HepG2 (cell line): ENCODE measurements at regions not wholly inside any gene's neighbourhood (a gene's known extent, or its start where the extent isn't known, plus 50 kb on each side); places are given as distances from the start of the nearest gene placed in this dataset.

Source experiments
- ATAC-seq: fragments of 200-7000 bp; cut with Tn5 transposase; 3 replicates; pipeline ENCODE4 v1.9.1; 2020; ENCODE audit warnings: mild to moderate bottlenecking, moderate library complexity
- BruUV-seq: library from RNA; stranded (reverse); fragments of 400-500 nt; replicated peaks from 2 replicates; lab custom pipeline; 2021; lab: Mats Ljungman, UMichigan
- CTCF ChIA-PET: fragments of 300-600 bp; formaldehyde crosslinking; extraction: SDS; loops from one replicate; lab custom pipeline; 2021; ENCODE audit warnings: low total read pairs, inconsistent platforms, low intra/inter-chr PET ratio; lab: Yijun Ruan, JAX
- POLR2A ChIA-PET: fragments of 350-600 bp; sonication (Branson Sonifier 250); formaldehyde crosslinking; loops from one replicate; lab custom pipeline; 2020; ENCODE audit warnings: antibody characterized with exemption, inconsistent platforms; lab: Yijun Ruan, JAX
- DNase-seq: peaks from one replicate; pipeline ENCODE4 v3.0.0-alpha.2; 2015; ENCODE audit warnings: low spot score
- FAIRE-seq: peaks from 3 replicates; lab custom pipeline; 2011; peaks lifted over from hg19 to GRCh38; lab: Jason Lieb, UNC
- H2AFZ ChIP-seq: one replicate; pipeline ENCODE4 v1.6.1; 2011; ENCODE audit warnings: low read length, inconsistent platforms
- H3K27ac ChIP-seq: fragments of 300-600 bp; 3 replicates; pipeline ENCODE4 v1.8.0; 2011; ENCODE audit warnings: mixed run types, mild to moderate bottlenecking, mixed read lengths, low read length, inconsistent platforms; ENCODE audit not compliant: insufficient read depth; ENCODE audit errors: extremely low read length
- H3K27me3 ChIP-seq, 2 experiments: fragments of 200-600 bp in 1 of 2; 2 replicates in 1 of 2; 3 replicates in 1 of 2; pipeline versions ENCODE4 v1.6.0 to v1.8.0; 2011; ENCODE audit warnings: low read length in 2 of 2, mild to moderate bottlenecking in 2 of 2, moderate library complexity in 2 of 2, inconsistent platforms in 1 of 2; ENCODE audit not compliant: insufficient read depth in 2 of 2, control insufficient read depth in 1 of 2
- H3K36me3 ChIP-seq, 2 experiments: fragments of 200-600 bp in 1 of 2; replicated peaks in 1 of 2; 2 replicates in 1 of 2; 3 replicates in 1 of 2; pipeline versions ENCODE4 v1.5.1 to v1.8.0; 2011; ENCODE audit warnings: low read length in 2 of 2, inconsistent platforms in 1 of 2; ENCODE audit not compliant: insufficient read depth in 2 of 2, control insufficient read depth in 1 of 2
- H3K4me1 ChIP-seq: 2 replicates; pipeline ENCODE4 v1.5.1; 2012; ENCODE audit warnings: low read length, inconsistent platforms; ENCODE audit not compliant: insufficient read depth
- H3K4me2 ChIP-seq: 2 replicates; pipeline ENCODE4 v1.6.0; 2011; ENCODE audit warnings: low read depth, low read length, inconsistent platforms
- H3K4me3 ChIP-seq, 3 experiments: fragments of 200-600 bp in 1 of 3; sonication (generic), shearing (Covaris generic) in 1 of 3; replicated peaks in 1 of 3; 2 replicates each; pipeline ENCODE4 v1.5.1; 2011 to 2016; ENCODE audit warnings: low read length in 3 of 3, inconsistent platforms in 2 of 3, low read depth in 2 of 3, mild to moderate bottlenecking in 2 of 3, control low read depth in 1 of 3, mixed read lengths in 1 of 3; ENCODE audit not compliant: insufficient read depth in 1 of 3
- H3K79me2 ChIP-seq: one replicate; pipeline ENCODE4 v1.6.1; 2011; ENCODE audit warnings: low read length, inconsistent platforms; ENCODE audit not compliant: insufficient read depth
- H3K9ac ChIP-seq: 2 replicates; pipeline ENCODE4 v1.6.0; 2011; ENCODE audit warnings: mild to moderate bottlenecking, low read depth, low read length, inconsistent platforms; ENCODE audit not compliant: insufficient read depth
- H3K9me3 ChIP-seq: 2 replicates; pipeline ENCODE4 v1.5.1; 2012; ENCODE audit warnings: mild to moderate bottlenecking, low read length
- H4K20me1 ChIP-seq: 2 replicates; pipeline ENCODE4 v1.6.0; 2011; ENCODE audit warnings: inconsistent platforms, mild to moderate bottlenecking, low read length, moderate library complexity; ENCODE audit not compliant: insufficient read depth
- AGO2 ChIP-seq: fragments of 200-400 bp; formaldehyde crosslinking; optimal IDR thresholded peaks from 2 replicates; pipeline ENCODE3; 2017; ENCODE audit warnings: mild to moderate bottlenecking, low read depth, low read length, moderate library complexity
- AHR ChIP-seq: IDR thresholded peaks from 2 replicates; pipeline ENCODE4 v1.6.1; 2018; ENCODE audit warnings: missing genetic modification reagents, missing compliant biosample characterization
- ETV5 ChIP-seq: IDR thresholded peaks from 2 replicates; pipeline ENCODE4 v1.6.1; 2018; ENCODE audit warnings: missing biosample characterization, missing genetic modification reagents, inconsistent platforms, borderline replicate concordance
- EZH2 ChIP-seq: conservative IDR thresholded peaks from 2 replicates; pipeline ENCODE4 v1.6.1; 2012; ENCODE audit warnings: mild to moderate bottlenecking, low read depth, low read length, moderate library complexity
- GFI1 ChIP-seq: sonication (generic); formaldehyde crosslinking; IDR thresholded peaks from 2 replicates; pipeline ENCODE4 v1.5.0; 2020; ENCODE audit warnings: missing genetic modification reagents, mild to moderate bottlenecking, borderline replicate concordance
- HDAC1 ChIP-seq: sonication (generic); formaldehyde crosslinking; IDR thresholded peaks from 2 replicates; pipeline ENCODE4 v1.5.1; 2020; ENCODE audit warnings: mild to moderate bottlenecking, missing genetic modification reagents
- HMG20A ChIP-seq: IDR thresholded peaks from 2 replicates; pipeline ENCODE4 v1.6.1; 2016; ENCODE audit warnings: borderline replicate concordance
- KDM3A ChIP-seq: IDR thresholded peaks from 2 replicates; pipeline ENCODE4 v1.6.1; 2018; ENCODE audit warnings: low read depth, missing compliant biosample characterization
- NKX3-1 ChIP-seq: sonication (generic); formaldehyde crosslinking; IDR thresholded peaks from 2 replicates; pipeline ENCODE4 v1.5.0; 2020; ENCODE audit warnings: missing genetic modification reagents
- RNF2 ChIP-seq: fragments of 450-650 bp; conservative IDR thresholded peaks from 2 replicates; pipeline ENCODE4 v1.6.1; 2016; ENCODE audit warnings: low read depth
- SMARCE1 ChIP-seq: fragments of 450-650 bp; IDR thresholded peaks from 2 replicates; pipeline ENCODE4 v1.6.1; 2017; ENCODE audit warnings: borderline replicate concordance
- STAT5B ChIP-seq: sonication (generic); formaldehyde crosslinking; IDR thresholded peaks from 2 replicates; pipeline ENCODE4 v1.4.0; 2020; ENCODE audit warnings: missing genetic modification reagents
- TSC22D2 ChIP-seq: sonication (generic); formaldehyde crosslinking; IDR thresholded peaks from 2 replicates; pipeline ENCODE4 v1.5.1; 2020; ENCODE audit warnings: missing genetic modification reagents, mild to moderate bottlenecking, borderline replicate concordance
- ZMYM4 ChIP-seq: sonication (generic); formaldehyde crosslinking; IDR thresholded peaks from 2 replicates; pipeline ENCODE4 v1.8.1; 2023; ENCODE audit warnings: mild to moderate bottlenecking, missing genetic modification reagents
- ZNF577 ChIP-seq: sonication (generic); formaldehyde crosslinking; IDR thresholded peaks from 2 replicates; pipeline ENCODE4 v1.4.0; 2020; ENCODE audit warnings: mild to moderate bottlenecking, low read depth, missing genetic modification reagents, borderline replicate concordance
- ZNF605 ChIP-seq: sonication (generic); formaldehyde crosslinking; IDR thresholded peaks from 2 replicates; pipeline ENCODE4 v1.8.0; 2022; ENCODE audit warnings: mild to moderate bottlenecking, missing genetic modification reagents
- ZNF792 ChIP-seq: IDR thresholded peaks from 2 replicates; pipeline ENCODE4 v1.6.1; 2016
- WGBS: methylation state at CpG from one replicate; pipeline ENCODE4 v1.1.6; 2017; ENCODE audit warnings: low lambda C conversion rate; 5-methylcytosine and 5-hydroxymethylcytosine counted together
- in situ Hi-C: cut with HindIII; loops from 2 replicates; pipeline ENCODE4 v1.10.0; 2017; ENCODE audit warnings: low pct_unique_long_range_greater_than_20kb; ENCODE audit not compliant: extremely low pct_ligation_motif_present
- intact Hi-C: fragments of 100-400 bp; cut with micrococcal nuclease; formaldehyde crosslinking; loops from one replicate; pipeline ENCODE4 v1.10.0; 2022; ENCODE audit not compliant: unreplicated experiment
- TF ChIP-seq, protein P1 (sequence below): IDR thresholded peaks from 2 replicates; pipeline ENCODE4 v1.6.1; 2016; ENCODE audit warnings: low read depth, borderline replicate concordance
- TF ChIP-seq, protein P2 (sequence below): sonication (generic); formaldehyde crosslinking; IDR thresholded peaks from 2 replicates; pipeline ENCODE4 v1.5.0; 2020; ENCODE audit warnings: missing genetic modification reagents, mild to moderate bottlenecking, borderline replicate concordance
- TF ChIP-seq, protein P3 (sequence below), 2 experiments: IDR thresholded peaks; 2 replicates each; pipeline ENCODE4 v1.6.1; 2011 to 2012; ENCODE audit warnings: low read length in 2 of 2, borderline replicate concordance in 1 of 2, low read depth in 1 of 2, mild to moderate bottlenecking in 1 of 2, moderate library complexity in 1 of 2

DNA sequence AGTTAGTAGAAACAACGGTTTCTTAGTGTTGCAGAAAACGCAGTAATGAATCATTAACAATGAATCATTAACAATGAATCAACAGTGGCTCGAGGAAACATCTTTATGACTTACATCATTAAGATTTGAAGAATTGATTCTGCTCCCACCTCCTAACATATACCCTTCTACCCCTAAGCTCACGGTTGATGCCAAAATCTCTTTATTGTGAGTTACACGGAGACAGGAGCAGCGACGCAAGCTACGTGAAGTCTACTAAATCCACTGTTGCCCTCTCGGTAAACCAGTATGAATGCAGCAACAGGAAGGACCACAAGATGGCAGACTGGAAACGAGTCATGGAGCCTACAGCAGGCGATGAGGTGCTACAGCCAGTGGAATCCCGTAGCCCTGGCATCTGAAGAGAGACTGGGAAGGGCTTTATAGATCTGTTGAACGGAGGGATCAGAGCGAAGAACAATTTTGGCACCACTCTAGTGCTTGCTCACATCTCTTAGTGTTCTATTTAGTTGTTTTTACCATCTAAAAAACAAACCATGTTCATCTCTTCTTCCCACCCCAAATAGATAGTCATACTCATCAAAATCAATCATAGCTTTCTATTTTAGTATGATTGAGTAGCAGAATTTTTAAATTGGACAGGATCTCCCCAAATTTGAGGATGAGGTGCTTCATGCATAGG, 332.7 kb downstream of the DUSP6 start:
- under 1% methylated on average over 14 of the region's 14 CpGs for WGBS
- FAIRE-seq (peak; percentile 88), DNase-seq (peak; percentile 78), ATAC-seq (peak; percentile 100)
- BruUV-seq = no TSS peak
- H3K79me2 ChIP-seq = no peaks in the 10 kb centered on the region
- H3K27ac ChIP-seq = no peak overlapping the region
- H2AFZ ChIP-seq = no peak overlapping the region
- no peaks in the 10 kb centered on the region for H3K4me1 ChIP-seq
- H3K4me3 ChIP-seq = peak overlapping the region in 2 of 3 experiments; percentile 37 to 41; a peak in 4 of 6 replicates
- H3K4me2 ChIP-seq = peak overlapping the region; percentile 87
- ChIA-PET CTCF (interaction anchor here (0.6 to 3.2 kb wide), 6 partner anchors 440 to 643 kb away, joined by 4 to 24 read pairs (median 6); partner anchors contain the start of gene GALNT4), POLR2A (no interaction called here)
- H3K36me3 ChIP-seq = no peaks in the 10 kb centered on the region
- peaks cover 0 to 3% of the 10 kb centered on the region in 2 experiments; a peak in 2 of 5 replicates for H3K27me3 ChIP-seq
- H3K9me3 ChIP-seq = no peaks in the 10 kb centered on the region
- no peak overlapping the region for H3K9ac ChIP-seq
- in situ Hi-C loops (loop anchor here (5.0 kb wide), 1 partner anchor 508 kb away; the partner anchor contains the start of gene POC1B), intact Hi-C loops (loop anchor here (1.0 to 10.0 kb wide), 3 partner anchors 442 to 875 kb away; partner anchors contain the start of genes CEP290 and TMTC3)
- H4K20me1 ChIP-seq = no peaks in the 10 kb centered on the region
- TF ChIP-seq HMG20A (CRISPR knock-in tag) (peak; percentile 27; the same call in 1 of the 2 replicates), AHR (CRISPR knock-in tag) (no peak), ZMYM4 (CRISPR knock-in tag) (0 out of 2 replicates have a peak, but pooled peaks have one; percentile 34), EZH2 (no peak), NKX3-1 (CRISPR knock-in tag) (no peak), ETV5 (CRISPR knock-in tag) (peak; percentile 26; the same call in 1 of the 2 replicates), TSC22D2 (CRISPR knock-in tag) (no peak), KDM3A (CRISPR knock-in tag) (no peak), ZNF577 (CRISPR knock-in tag) (no peak), ZNF792 (CRISPR knock-in tag) (no peak), STAT5B (CRISPR knock-in tag) (no peak), SMARCE1 (no peak), RNF2 (no peak), GFI1 (no peak), HDAC1 (no peak), ZNF605 (CRISPR knock-in tag) (no peak), AGO2 (no peak)
- TF ChIP-seq, protein P1, sequence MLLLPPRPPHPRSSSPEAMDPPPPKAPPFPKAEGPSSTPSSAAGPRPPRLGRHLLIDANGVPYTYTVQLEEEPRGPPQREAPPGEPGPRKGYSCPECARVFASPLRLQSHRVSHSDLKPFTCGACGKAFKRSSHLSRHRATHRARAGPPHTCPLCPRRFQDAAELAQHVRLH (CRISPR knock-in tag) = no peak
- TF ChIP-seq, protein P2, sequence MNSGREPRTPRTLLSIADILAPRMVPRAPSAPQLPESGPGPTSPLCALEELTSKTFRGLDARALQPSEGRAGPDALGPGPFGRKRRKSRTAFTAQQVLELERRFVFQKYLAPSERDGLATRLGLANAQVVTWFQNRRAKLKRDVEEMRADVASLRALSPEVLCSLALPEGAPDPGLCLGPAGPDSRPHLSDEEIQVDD (CRISPR knock-in tag) = no peak
- TF ChIP-seq, protein P3, sequence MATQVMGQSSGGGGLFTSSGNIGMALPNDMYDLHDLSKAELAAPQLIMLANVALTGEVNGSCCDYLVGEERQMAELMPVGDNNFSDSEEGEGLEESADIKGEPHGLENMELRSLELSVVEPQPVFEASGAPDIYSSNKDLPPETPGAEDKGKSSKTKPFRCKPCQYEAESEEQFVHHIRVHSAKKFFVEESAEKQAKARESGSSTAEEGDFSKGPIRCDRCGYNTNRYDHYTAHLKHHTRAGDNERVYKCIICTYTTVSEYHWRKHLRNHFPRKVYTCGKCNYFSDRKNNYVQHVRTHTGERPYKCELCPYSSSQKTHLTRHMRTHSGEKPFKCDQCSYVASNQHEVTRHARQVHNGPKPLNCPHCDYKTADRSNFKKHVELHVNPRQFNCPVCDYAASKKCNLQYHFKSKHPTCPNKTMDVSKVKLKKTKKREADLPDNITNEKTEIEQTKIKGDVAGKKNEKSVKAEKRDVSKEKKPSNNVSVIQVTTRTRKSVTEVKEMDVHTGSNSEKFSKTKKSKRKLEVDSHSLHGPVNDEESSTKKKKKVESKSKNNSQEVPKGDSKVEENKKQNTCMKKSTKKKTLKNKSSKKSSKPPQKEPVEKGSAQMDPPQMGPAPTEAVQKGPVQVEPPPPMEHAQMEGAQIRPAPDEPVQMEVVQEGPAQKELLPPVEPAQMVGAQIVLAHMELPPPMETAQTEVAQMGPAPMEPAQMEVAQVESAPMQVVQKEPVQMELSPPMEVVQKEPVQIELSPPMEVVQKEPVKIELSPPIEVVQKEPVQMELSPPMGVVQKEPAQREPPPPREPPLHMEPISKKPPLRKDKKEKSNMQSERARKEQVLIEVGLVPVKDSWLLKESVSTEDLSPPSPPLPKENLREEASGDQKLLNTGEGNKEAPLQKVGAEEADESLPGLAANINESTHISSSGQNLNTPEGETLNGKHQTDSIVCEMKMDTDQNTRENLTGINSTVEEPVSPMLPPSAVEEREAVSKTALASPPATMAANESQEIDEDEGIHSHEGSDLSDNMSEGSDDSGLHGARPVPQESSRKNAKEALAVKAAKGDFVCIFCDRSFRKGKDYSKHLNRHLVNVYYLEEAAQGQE (IDR thresholded peaks at IDR 0.05; ENCODE audit: borderline replicate concordance in 1 of 2, low read depth in 1 of 2, low read length in 2 of 2) = no peak
